Activated T-helper 17 cell treated with anti-CD3 and anti-CD28 coated beads, Interleukin-2, amount 50 U/mL, for 72 hours (primary cell): ENCODE measurements at regions not wholly inside any gene's neighbourhood (a gene's known extent, or its start where the extent isn't known, plus 50 kb on each side); places are given as distances from the start of the nearest gene placed in this dataset.

ENCODE experiments used
- ATAC-seq: fragments of 150-1000 bp; cut with Tn5 transposase; replicated peaks from 2 replicates; pipeline ENCODE4 v1.10.0; 2021; ENCODE audit warnings: mild to moderate bottlenecking, moderate library complexity
- H3K27ac Mint-ChIP-seq: one replicate; pipeline ENCODE4 v1.8.0; 2022; ENCODE audit warnings: mixed read lengths
- H3K27me3 Mint-ChIP-seq: one replicate; pipeline ENCODE4 v1.8.0; 2022; ENCODE audit warnings: mixed read lengths
- H3K36me3 Mint-ChIP-seq: one replicate; pipeline ENCODE4 v1.8.0; 2022; ENCODE audit warnings: low read depth, mild to moderate bottlenecking, mixed read lengths
- H3K4me1 Mint-ChIP-seq: one replicate; pipeline ENCODE4 v1.8.0; 2022; ENCODE audit warnings: mixed read lengths
- H3K4me3 Mint-ChIP-seq: one replicate; pipeline ENCODE4 v1.8.0; 2022; ENCODE audit warnings: mild to moderate bottlenecking, mixed read lengths
- H3K9me3 Mint-ChIP-seq: one replicate; pipeline ENCODE4 v1.8.0; 2022; ENCODE audit warnings: mixed read lengths

DNA sequence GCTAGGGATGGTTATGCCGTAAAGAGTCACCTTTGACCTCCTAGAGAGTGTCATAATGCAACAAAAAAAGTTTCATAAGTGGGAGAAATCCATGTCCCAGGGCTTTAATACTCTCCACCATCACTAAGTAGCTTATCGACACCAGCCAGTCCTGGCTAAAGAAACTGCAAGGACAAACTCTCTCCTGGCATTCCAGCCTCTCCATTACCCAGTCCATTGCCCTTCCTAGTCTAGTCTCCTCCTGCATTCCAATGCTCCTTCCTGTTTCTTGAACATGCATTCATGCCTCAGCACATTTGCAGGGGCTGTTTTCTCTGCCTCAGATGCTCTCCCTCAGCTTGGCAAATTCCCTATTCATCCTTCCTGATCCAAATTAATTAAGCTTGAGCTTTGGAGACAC lies 364.1 kb downstream of the BRINP1 start:
- H3K27ac Mint-ChIP-seq, result no peak overlapping the region
- H3K27me3 Mint-ChIP-seq, result no peaks in the 10 kb centered on the region
- no peak for ATAC-seq
- no peaks in the 10 kb centered on the region for H3K36me3 Mint-ChIP-seq
- peaks cover 6% of the 10 kb centered on the region for H3K9me3 Mint-ChIP-seq
- no peak overlapping the region for H3K4me3 Mint-ChIP-seq
- no peaks in the 10 kb centered on the region for H3K4me1 Mint-ChIP-seq

DNA sequence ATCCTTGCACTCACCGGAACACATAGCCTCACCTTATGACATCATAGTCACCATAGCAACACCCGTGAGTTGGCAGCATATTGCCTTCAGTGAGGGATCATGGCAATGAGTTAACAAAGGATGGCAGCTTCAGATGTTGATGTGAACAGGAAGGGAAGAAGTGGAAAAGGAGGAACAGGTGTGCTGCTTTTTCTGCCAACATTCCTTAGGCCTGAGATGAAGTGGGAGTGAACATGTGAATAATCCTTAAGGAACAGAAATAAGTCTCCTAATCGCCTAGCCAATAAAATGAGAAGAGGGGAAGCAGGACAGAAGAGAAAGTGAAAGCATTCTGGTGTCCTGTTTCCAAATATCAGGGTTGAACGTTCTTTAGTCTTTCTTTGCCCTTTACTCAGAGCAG lies 360.0 kb downstream of the BRINP1 start:
- Mint-ChIP-seq H3K27me3 (no peaks in the 10 kb centered on the region), H3K4me1 (no peaks in the 10 kb centered on the region), H3K4me3 (no peak overlapping the region), H3K36me3 (no peaks in the 10 kb centered on the region), H3K9me3 (peaks cover 9% of the 10 kb centered on the region), H3K27ac (no peak overlapping the region)
- ATAC-seq, result no peak

DNA sequence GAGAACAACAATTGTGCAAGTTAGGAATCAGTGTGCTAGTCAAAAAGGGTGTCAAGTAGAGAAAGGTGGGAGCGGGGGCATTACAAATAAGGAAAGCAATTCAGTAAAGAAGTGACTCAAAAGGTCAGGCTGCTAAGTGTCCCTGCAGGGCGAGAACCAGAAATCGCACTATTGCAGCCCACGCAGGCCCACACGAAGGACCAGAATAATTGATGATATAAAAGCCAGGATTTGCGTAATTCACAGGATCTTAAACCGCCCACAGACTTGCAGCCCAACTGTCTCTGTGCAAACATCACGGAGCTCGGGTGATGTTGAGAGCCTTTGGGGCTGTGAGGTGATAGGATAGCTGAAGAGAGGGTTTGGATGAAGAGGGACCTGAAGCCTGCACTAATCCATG lies 349.0 kb downstream of the BRINP1 start:
- Mint-ChIP-seq H3K27me3 (peaks cover 3% of the 10 kb centered on the region), H3K27ac (no peak overlapping the region), H3K4me3 (no peak overlapping the region), H3K4me1 (no peaks in the 10 kb centered on the region), H3K36me3 (no peaks in the 10 kb centered on the region), H3K9me3 (no peaks in the 10 kb centered on the region)
- no peak for ATAC-seq

DNA sequence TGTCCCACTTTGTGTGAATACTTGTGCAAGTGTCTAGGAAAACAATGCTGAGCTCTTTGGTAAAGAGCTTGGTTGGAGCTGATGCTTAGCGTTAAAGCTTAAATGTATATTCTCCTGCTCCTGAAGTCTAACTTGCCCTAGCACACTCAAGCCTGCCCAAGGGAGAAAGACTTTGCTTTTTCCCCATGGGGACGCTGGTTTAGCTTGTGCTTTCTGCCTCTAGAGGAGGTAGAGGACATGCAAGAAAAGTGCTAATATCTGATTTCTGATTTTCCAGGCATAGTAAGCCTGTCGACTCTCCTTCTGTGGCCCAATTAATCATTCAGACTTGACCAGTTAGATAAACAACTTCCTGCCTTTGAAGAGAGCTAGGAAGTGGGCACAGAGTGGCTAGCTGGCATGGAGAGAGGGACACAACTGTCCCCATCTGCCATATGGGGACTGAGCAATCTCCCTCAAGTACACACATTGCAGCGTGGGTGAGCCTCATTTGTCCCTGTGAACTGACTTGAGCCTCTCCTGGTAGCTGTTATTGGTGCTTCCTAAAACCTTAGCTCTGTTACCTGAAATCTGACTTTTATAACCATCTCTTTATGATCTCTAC lies 348.4 kb downstream of the BRINP1 start:
- Mint-ChIP-seq H3K9me3 (no peaks in the 10 kb centered on the region), H3K36me3 (no peaks in the 10 kb centered on the region), H3K4me1 (no peaks in the 10 kb centered on the region), H3K27me3 (peaks cover 3% of the 10 kb centered on the region), H3K27ac (no peak overlapping the region), H3K4me3 (no peak overlapping the region)
- ATAC-seq, result no peak

DNA sequence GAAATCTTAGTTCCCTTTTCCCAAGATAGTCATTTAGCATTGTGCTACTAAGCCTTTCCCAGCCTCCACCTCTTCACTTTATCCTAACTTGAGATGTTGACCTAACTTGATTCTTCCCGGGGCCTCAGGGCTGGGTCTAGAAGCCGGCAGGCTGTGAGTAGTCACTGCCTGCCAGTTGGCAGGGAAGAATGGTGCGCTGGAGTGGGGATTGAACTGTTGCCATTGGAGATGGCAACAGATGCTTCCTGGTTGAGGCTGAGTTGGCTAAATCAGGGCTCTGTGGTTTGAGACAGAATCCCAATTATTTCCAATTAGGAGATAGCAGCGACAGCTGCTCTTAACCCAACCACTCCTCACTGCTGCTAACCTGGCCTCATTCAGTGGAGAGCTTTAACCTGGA lies 343.1 kb downstream of the BRINP1 start:
- Mint-ChIP-seq H3K27me3 (no peaks in the 10 kb centered on the region), H3K36me3 (no peaks in the 10 kb centered on the region), H3K4me3 (no peak overlapping the region), H3K4me1 (no peaks in the 10 kb centered on the region), H3K27ac (no peak overlapping the region), H3K9me3 (peaks cover 12% of the 10 kb centered on the region)
- no peak for ATAC-seq

DNA sequence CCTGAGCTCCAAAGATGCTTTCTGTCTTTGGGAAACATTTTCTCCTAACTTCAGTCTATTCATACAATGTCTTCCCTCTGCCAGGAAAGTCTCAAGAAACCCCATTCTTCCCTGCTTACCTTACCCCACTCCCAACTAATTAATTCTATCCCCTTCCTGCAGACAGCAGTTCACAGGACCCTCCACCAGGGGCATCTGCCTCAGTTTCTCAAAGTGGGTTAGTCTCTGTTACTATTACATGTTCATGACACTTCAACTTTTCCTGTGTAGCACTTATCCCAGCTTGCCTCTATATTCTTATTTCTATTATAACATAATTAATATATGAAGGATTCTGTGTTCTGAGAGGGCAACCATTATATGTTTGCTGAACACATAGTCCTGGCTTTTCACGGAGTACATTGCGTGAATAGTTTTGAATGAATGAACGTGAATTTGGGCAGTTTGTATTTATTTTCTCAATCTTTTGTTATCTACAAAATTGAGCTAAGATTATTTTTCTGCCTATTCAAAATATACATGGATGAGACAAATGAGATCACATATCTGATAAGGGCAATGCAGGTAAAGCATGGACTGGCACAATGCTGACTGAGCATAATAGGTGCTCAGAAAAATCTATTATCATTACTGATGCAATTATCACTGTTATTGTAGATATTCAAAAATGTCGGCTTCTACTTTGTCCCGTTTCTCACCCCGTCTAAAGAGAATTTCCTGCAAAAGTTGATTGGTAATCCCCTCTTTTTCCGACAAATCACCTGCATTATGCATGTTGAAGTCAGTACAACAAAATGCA lies 341.1 kb downstream of the BRINP1 start:
- no peak overlapping the region for H3K4me3 Mint-ChIP-seq

DNA sequence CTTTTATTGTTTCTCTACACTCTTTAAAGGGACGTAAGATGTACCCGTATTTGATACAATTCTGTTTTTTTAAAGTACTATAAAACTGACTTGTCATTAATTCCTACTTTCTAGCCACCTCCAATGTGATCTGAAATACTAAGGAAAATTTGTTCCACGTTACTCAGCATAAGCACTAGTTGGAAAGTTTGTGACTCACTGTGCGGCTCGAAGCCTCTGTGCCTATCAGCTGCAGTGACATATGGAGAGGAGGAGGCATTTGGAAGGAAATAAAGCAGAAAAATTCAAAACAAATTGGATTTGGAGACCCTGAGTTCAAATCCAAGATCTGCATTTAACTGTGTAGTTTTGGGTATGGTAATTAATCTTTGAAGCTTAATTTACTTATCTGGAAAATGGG lies 339.3 kb downstream of the BRINP1 start:
- no peak overlapping the region for H3K27ac Mint-ChIP-seq
- no peaks in the 10 kb centered on the region for H3K36me3 Mint-ChIP-seq
- H3K27me3 Mint-ChIP-seq, result no peaks in the 10 kb centered on the region
- peaks cover 18% of the 10 kb centered on the region for H3K9me3 Mint-ChIP-seq
- no peak for ATAC-seq
- no peaks in the 10 kb centered on the region for H3K4me1 Mint-ChIP-seq
- no peak overlapping the region for H3K4me3 Mint-ChIP-seq

More for the DNA sequence above, 341.1 kb downstream of the BRINP1 start:
- Mint-ChIP-seq H3K27ac (no peak overlapping the region), H3K27me3 (no peaks in the 10 kb centered on the region), H3K9me3 (peaks cover 12% of the 10 kb centered on the region), H3K4me1 (no peaks in the 10 kb centered on the region), H3K36me3 (no peaks in the 10 kb centered on the region)
- no peak for ATAC-seq

DNA sequence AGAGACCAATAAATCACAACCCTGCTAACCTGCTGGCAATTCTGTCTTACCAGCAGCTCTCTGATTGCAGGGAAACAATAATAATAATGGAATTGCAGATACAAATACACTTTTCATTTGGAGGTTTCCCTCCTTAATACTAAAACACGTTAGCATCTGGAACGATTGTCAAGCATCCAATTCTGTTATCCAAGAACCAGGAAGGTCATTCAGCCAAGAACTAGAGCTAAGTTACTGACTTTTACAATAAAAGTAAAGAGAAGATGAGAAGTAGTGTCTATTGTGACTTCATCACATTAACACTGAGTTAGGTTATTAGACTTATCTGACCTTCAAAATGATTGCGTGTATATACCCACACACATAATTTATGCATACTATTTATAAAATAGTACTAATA lies 335.6 kb downstream of the BRINP1 start:
- H3K27ac Mint-ChIP-seq, result no peak overlapping the region
- H3K4me3 Mint-ChIP-seq, result no peak overlapping the region
- no peak for ATAC-seq
- H3K27me3 Mint-ChIP-seq, result no peaks in the 10 kb centered on the region
- H3K36me3 Mint-ChIP-seq, result no peaks in the 10 kb centered on the region
- no peaks in the 10 kb centered on the region for H3K4me1 Mint-ChIP-seq
- H3K9me3 Mint-ChIP-seq, result peaks cover 11% of the 10 kb centered on the region

DNA sequence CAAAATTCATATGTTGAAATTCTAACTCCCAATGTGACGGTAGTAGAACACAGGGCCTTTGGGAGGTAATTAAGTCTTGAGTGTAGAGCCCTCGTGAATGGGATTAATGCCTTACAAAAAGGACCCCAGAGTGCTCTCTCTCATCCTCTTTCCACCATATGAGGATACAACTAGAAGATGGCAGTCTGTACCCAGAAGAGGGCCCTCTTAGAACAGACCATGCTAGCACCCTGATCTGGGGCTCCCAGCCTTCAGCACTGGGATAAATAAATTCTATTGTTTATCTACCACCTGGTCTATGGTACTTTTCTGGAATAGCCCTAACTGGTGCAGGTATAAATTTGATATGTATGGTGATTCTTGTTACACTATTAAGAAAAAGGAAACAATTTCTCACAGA lies 332.3 kb downstream of the BRINP1 start:
- ATAC-seq, result no peak
- H3K4me3 Mint-ChIP-seq, result no peak overlapping the region
- H3K36me3 Mint-ChIP-seq, result no peaks in the 10 kb centered on the region
- no peak overlapping the region for H3K27ac Mint-ChIP-seq
- H3K9me3 Mint-ChIP-seq, result peaks cover 9% of the 10 kb centered on the region
- H3K4me1 Mint-ChIP-seq, result no peaks in the 10 kb centered on the region
- no peaks in the 10 kb centered on the region for H3K27me3 Mint-ChIP-seq

DNA sequence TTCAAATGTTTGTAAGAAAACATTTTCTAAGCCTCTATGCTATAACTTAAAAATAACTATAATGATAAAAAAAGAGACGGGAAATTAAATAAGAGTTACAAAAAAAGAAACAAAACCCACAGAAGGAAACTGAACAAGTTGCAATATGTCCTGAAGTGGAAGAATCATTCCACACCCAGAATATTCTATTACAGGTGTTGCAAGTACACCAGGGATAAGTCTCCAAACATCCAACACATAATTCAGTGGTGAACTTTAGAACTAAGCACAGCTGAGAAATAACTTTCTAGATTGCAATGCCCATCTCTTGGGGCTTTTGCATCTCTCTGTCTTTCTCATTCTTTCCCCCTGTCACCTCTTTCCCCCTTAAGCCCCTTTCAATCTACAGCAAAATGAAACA lies 325.2 kb downstream of the BRINP1 start:
- H3K27ac Mint-ChIP-seq, result no peak overlapping the region

DNA sequence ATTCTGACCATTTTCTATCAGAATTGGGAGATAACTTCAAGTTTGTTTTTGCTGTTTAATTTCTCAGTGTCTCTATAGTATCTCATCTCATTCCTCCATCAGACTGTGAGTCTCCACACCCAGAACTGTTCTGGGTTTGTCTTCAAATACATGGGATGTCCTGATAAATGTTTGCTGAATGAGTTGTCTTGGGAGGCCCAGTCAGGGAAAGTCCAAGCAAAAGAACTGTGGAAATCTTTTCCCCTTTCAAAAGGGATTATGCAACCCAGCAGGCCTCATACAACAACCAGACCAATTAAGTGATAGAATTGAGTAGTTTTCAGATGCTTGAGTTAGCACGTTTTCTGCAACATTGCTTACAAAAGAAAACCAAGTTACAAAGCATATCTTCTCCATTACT lies 324.4 kb downstream of the BRINP1 start:
- Mint-ChIP-seq H3K9me3 (peaks cover 3% of the 10 kb centered on the region), H3K36me3 (no peaks in the 10 kb centered on the region), H3K27ac (no peak overlapping the region), H3K4me3 (no peak overlapping the region), H3K4me1 (no peaks in the 10 kb centered on the region), H3K27me3 (no peaks in the 10 kb centered on the region)
- no peak for ATAC-seq

More for the DNA sequence above, 325.2 kb downstream of the BRINP1 start:
- no peaks in the 10 kb centered on the region for H3K27me3 Mint-ChIP-seq
- peaks cover 3% of the 10 kb centered on the region for H3K9me3 Mint-ChIP-seq
- no peaks in the 10 kb centered on the region for H3K4me1 Mint-ChIP-seq
- no peak for ATAC-seq
- no peak overlapping the region for H3K4me3 Mint-ChIP-seq
- H3K36me3 Mint-ChIP-seq, result no peaks in the 10 kb centered on the region

DNA sequence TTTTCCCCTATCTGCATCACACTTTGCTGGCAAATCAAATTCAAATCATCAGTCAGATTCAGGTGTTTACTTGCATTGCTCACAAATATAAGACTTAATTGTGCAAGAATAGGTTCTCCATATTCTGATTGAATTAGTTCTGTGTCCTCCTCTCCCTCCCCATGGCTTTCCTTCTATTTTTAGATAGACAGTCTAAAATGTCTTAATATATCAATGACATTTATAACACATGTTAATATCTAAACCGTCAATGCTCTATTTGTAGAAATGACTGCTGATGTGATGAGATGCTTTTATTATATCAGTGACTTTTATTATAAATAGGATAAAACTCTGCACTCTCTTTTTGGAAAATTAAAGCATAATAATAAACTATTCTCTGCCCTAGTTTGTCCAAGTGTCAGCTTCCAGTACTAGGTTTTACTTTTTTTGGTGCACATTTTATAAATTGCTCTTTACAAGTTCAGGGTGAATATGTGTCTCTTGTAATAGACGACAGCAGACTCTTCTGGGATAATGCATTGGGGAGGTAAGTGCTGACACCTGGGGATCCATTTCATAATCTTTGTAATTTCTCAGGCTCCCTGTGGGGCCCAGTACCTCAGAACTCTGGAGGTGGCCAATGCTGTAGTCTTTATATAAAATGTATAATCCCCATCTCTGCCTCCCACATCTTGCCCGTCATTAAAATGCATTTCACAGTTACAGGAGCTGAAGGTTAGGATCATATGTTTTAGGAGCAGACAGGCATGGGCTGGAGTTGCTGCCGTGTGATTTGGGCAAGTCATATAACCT lies 321.5 kb downstream of the BRINP1 start:
- ATAC-seq, result no peak
- Mint-ChIP-seq H3K9me3 (no peaks in the 10 kb centered on the region), H3K4me1 (no peaks in the 10 kb centered on the region), H3K4me3 (no peak overlapping the region), H3K36me3 (no peaks in the 10 kb centered on the region), H3K27me3 (no peaks in the 10 kb centered on the region), H3K27ac (no peak overlapping the region)

DNA sequence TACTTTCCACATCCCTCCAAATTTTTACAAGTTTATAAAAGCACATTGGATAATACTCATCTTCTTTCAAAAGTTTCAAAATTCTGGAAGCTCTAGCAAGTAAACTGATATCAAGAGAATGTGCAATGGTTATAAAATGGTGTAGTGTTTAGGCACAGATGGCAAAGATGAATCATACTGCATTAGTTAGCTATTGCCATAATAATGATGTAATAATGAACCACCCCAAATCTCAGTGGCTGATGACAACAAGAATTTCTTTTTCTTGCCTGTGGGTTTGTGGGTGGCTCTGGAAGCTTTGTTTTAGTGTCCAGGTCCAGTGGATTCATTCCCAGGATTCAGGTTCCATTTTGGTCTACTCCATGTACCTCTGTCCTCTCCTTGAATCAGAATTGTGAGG lies 319.0 kb downstream of the BRINP1 start:
- H3K36me3 Mint-ChIP-seq, result no peaks in the 10 kb centered on the region
- no peak overlapping the region for H3K4me3 Mint-ChIP-seq
- no peaks in the 10 kb centered on the region for H3K4me1 Mint-ChIP-seq
- H3K27ac Mint-ChIP-seq, result no peak overlapping the region
- H3K27me3 Mint-ChIP-seq, result no peaks in the 10 kb centered on the region
- no peak for ATAC-seq
- H3K9me3 Mint-ChIP-seq, result no peaks in the 10 kb centered on the region

DNA sequence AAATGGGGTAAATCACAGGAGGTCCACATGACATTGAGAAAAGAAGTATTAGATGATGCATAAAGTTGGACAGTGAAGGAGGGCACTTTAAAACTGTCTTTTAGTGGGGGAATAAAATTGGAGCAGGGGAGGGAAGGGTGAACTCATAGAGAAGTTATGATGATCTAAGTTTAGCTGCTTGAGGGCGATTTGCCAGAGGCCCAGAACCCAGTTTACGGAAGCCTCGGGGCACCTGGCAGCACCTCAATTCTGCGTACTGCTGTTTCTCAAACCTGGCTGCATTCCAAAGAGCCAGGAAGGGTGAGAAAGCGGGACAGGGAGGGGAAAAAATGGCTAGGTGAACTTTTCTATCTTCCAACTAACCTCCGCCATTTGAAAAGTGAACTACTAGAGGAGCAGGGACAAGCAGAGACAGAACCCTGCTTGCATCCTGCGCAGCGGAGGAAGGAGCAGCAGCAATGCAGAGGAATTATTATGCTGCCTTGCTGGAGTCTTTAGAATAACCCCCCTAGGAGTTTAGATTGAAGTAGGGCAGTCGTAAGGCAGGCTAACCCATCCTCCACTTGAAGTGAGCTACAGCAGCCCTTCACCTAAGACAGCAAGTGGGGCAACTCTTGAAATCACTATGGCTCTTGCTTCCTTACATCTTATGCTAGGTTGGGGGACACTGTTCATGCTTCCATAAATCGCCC lies 316.8 kb downstream of the BRINP1 start:
- Mint-ChIP-seq H3K4me3 (no peak overlapping the region), H3K9me3 (peaks cover 4% of the 10 kb centered on the region), H3K27ac (no peak overlapping the region), H3K4me1 (no peaks in the 10 kb centered on the region), H3K27me3 (no peaks in the 10 kb centered on the region), H3K36me3 (no peaks in the 10 kb centered on the region)
- no peak for ATAC-seq
